ENCODE measurements at regions not wholly inside any gene's neighbourhood (a gene's known extent, or its start where the extent isn't known, plus 50 kb on each side); places are given as distances from the start of the nearest gene placed in this dataset.
"Not testable (repeated sequence)": the region's sequence is repeated elsewhere in the genome, so short reads cannot be mapped to it uniquely, and the experiment has no call there.

DNA sequence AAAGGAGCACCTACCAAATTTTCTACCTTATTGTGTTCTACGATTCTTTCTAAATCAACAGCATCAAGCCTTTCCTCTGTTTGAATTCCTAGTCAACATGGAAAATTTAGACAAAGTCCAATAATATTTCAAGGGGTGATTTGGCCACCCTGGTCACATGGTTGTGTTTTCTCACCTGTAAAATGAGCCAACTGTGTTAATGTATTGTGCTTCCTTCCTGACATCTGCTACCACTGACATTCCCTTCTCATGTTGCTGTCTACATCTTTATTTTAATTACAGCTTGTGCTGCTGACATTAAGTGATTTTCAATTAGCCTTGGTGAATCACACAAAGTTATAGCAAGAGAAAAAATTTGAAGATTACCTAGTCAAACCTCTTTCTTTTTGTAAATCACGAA, 83.0 kb upstream of the NPSR1 start (continued):
- TF ChIP-seq, protein P1, sequence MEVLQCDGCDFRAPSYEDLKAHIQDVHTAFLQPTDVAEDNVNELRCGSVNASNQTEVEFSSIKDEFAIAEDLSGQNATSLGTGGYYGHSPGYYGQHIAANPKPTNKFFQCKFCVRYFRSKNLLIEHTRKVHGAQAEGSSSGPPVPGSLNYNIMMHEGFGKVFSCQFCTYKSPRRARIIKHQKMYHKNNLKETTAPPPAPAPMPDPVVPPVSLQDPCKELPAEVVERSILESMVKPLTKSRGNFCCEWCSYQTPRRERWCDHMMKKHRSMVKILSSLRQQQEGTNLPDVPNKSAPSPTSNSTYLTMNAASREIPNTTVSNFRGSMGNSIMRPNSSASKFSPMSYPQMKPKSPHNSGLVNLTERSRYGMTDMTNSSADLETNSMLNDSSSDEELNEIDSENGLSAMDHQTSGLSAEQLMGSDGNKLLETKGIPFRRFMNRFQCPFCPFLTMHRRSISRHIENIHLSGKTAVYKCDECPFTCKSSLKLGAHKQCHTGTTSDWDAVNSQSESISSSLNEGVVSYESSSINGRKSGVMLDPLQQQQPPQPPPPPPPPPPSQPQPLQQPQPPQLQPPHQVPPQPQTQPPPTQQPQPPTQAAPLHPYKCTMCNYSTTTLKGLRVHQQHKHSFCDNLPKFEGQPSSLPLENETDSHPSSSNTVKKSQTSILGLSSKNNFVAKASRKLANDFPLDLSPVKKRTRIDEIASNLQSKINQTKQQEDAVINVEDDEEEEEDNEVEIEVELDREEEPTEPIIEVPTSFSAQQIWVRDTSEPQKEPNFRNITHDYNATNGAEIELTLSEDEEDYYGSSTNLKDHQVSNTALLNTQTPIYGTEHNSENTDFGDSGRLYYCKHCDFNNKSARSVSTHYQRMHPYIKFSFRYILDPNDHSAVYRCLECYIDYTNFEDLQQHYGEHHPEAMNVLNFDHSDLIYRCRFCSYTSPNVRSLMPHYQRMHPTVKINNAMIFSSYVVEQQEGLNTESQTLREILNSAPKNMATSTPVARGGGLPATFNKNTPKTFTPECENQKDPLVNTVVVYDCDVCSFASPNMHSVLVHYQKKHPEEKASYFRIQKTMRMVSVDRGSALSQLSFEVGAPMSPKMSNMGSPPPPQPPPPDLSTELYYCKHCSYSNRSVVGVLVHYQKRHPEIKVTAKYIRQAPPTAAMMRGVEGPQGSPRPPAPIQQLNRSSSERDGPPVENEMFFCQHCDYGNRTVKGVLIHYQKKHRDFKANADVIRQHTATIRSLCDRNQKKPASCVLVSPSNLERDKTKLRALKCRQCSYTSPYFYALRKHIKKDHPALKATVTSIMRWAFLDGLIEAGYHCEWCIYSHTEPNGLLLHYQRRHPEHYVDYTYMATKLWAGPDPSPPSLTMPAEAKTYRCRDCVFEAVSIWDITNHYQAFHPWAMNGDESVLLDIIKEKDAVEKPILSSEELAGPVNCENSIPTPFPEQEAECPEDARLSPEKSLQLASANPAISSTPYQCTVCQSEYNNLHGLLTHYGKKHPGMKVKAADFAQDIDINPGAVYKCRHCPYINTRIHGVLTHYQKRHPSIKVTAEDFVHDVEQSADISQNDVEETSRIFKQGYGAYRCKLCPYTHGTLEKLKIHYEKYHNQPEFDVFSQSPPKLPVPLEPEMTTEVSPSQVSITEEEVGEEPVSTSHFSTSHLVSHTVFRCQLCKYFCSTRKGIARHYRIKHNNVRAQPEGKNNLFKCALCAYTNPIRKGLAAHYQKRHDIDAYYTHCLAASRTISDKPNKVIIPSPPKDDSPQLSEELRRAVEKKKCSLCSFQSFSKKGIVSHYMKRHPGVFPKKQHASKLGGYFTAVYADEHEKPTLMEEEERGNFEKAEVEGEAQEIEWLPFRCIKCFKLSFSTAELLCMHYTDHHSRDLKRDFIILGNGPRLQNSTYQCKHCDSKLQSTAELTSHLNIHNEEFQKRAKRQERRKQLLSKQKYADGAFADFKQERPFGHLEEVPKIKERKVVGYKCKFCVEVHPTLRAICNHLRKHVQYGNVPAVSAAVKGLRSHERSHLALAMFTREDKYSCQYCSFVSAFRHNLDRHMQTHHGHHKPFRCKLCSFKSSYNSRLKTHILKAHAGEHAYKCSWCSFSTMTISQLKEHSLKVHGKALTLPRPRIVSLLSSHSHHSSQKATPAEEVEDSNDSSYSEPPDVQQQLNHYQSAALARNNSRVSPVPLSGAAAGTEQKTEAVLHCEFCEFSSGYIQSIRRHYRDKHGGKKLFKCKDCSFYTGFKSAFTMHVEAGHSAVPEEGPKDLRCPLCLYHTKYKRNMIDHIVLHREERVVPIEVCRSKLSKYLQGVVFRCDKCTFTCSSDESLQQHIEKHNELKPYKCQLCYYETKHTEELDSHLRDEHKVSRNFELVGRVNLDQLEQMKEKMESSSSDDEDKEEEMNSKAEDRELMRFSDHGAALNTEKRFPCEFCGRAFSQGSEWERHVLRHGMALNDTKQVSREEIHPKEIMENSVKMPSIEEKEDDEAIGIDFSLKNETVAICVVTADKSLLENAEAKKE (CRISPR knock-in tag; IDR thresholded peaks at IDR 0.05) = no peak
- TF ChIP-seq POLR2AphosphoS5 (IDR thresholded peaks at IDR 0.05; ENCODE audit: low read depth) = no peak
- no peak for TF ChIP-seq ZNF114 (CRISPR knock-in tag; IDR thresholded peaks at IDR 0.05)
- no peak for TF ChIP-seq CREB1 (CRISPR knock-in tag; IDR thresholded peaks at IDR 0.05; ENCODE audit: low read depth)
- TF ChIP-seq ZNF331 (CRISPR knock-in tag; IDR thresholded peaks at IDR 0.05; ENCODE audit: low read depth) = no peak

DNA sequence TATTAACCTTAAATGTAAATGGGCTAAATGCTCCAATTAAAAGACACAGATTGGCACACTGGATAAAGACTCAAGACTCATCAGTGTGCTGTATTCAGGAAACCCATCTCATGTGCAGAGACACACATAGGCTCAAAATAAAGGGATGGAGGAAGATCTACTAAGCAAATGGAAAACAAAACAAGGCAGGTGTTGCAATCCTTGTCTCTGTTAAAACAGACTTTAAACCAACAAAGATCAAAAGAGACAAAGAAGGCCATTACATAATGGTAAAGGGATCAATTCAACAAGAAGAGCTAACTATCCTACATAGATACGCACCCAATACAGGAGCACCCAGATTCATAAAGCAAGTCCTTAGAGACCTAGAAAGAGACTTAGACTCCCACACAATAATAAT, 80.1 kb upstream of the NPSR1 start:
- not testable (repeated sequence) for H3F3A ChIP-seq (replicated peaks; ENCODE audit: low read depth); H3K27me3 ChIP-seq (ENCODE audit: insufficient read depth); H3K27ac ChIP-seq (ENCODE audit: low read depth); DNase-seq (ENCODE audit: low spot score); H2AFZ ChIP-seq; H3K27me3 Mint-ChIP-seq (ENCODE audit: insufficient read depth, low read depth, poor library complexity); H3K4me1 ChIP-seq (ENCODE audit: insufficient read depth); H3K36me3 ChIP-seq (ENCODE audit: insufficient read depth); ATAC-seq; H3K4me3 Mint-ChIP-seq; H3K79me2 ChIP-seq (replicated peaks; ENCODE audit: insufficient read depth); H3K9me2 ChIP-seq (ENCODE audit: insufficient read depth); H3K27ac Mint-ChIP-seq; H3K4me3 ChIP-seq; H4K20me1 ChIP-seq (replicated peaks; ENCODE audit: insufficient read depth); H3K4me1 Mint-ChIP-seq; H3K4me2 ChIP-seq
- Mint-ChIP-seq H3K36me3 (ENCODE audit: low read depth) (peaks cover 16% of the 10 kb centered on the region; the same call in 2 of the 3 replicates), H3K9me3 (peaks cover 65% of the 10 kb centered on the region)

DNA sequence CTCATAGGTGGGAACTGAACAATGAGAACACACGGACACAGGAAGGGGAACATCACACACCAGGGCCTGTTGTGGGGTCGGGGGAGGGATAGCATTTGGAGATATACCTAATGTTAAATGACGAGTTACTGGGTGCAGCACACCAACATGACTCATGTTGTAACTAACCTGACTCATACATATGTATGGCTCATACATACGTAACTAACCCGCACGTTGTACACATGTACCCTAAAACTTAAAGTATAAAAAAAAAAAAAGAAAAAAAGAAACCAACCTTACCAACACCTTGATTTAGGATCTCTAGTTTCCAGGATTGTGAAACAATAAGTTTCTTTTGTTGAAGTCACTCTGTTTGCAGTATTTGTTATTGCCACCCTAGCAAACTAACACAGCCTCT, 76.3 kb upstream of the NPSR1 start:
- not testable (repeated sequence) for H3F3A ChIP-seq (replicated peaks; ENCODE audit: low read depth); H3K4me1 Mint-ChIP-seq; ATAC-seq; H4K20me1 ChIP-seq (replicated peaks; ENCODE audit: insufficient read depth); H3K27ac ChIP-seq (ENCODE audit: low read depth); H3K27me3 Mint-ChIP-seq (ENCODE audit: insufficient read depth, low read depth, poor library complexity); H3K4me3 Mint-ChIP-seq; H3K4me2 ChIP-seq; H3K36me3 ChIP-seq (ENCODE audit: insufficient read depth); H3K27ac Mint-ChIP-seq; H3K4me3 ChIP-seq; H3K27me3 ChIP-seq (ENCODE audit: insufficient read depth); DNase-seq (ENCODE audit: low spot score); H3K4me1 ChIP-seq (ENCODE audit: insufficient read depth); H3K36me3 Mint-ChIP-seq (ENCODE audit: low read depth); H2AFZ ChIP-seq; H3K79me2 ChIP-seq (replicated peaks; ENCODE audit: insufficient read depth)
- peaks cover 35% of the 10 kb centered on the region for H3K9me3 Mint-ChIP-seq
- peaks cover 11% of the 10 kb centered on the region; the same call in 1 of the 2 replicates for H3K9me2 ChIP-seq (ENCODE audit: insufficient read depth)

Measured in GM23338 (cell line).